Stimulated activated CD4-positive, alpha-beta T cell treated with anti-CD3 and anti-CD28 coated beads, Interleukin-15, amount 100 ng/mL, for 48 hours (primary cell): ENCODE measurements at regions not wholly inside any gene's neighbourhood (a gene's known extent, or its start where the extent isn't known, plus 50 kb on each side); places are given as distances from the start of the nearest gene placed in this dataset.
"Not testable (repeated sequence)": the region's sequence is repeated elsewhere in the genome, so short reads cannot be mapped to it uniquely, and the experiment has no call there.

Source experiments
- DNase-seq, 2 donors: peaks; one replicate each; pipeline ENCODE4 v3.0.0-alpha.2; 2020; ENCODE audit warnings: low read depth in 2 of 2

GRCh38 chr1:232579958-232580941 is 49.7 kb downstream of the SIPA1L2 start:
- DNase-seq = peak in 1 of 2 donors; percentile 8

GRCh38 chr1:232579466-232579865 is 50.5 kb downstream of the SIPA1L2 start:
- DNase-seq = no peak

- DNase-seq = no peak
Observed at GRCh38 chr1:232578651-232579195, 51.2 kb downstream of the SIPA1L2 start.

DNA sequence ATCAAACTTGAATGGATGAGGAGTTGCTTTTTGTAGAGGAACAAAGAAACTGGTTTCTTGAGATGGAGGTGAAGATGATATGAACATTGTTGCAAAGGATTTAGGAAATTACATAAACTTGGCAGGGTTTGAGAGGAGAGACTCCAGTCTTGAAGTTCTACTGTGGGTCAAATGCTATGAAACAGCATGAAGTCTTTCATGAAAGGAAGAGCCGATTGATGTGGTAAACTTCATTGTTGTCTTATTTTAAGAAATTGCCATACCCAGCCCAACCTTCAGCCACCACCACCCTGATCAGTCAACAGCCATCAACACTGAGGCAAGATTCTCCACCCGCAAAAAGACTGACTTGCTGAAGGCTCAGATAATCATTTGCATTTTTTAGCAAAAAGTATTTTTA is 52.2 kb downstream of the SIPA1L2 start:
- no peak for DNase-seq

GRCh38 chr1:232576537-232576936 is 53.4 kb downstream of the SIPA1L2 start:
- no peak for DNase-seq

DNA sequence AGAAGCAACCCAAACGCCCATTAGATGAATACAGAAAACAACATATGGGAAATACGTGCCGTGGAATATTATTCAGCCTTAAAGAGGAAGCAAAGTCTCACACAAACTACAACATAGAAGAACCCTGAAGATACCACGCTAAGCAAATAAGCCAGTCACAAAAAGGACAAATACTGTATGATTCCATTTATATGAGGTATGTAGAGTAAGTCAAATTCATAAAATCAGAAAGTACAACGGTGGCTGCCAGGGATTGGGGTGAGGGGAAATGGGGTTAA is 54.2 kb downstream of the SIPA1L2 start:
- no peak for DNase-seq

- no peak for DNase-seq
Observed at GRCh38 chr1:232574889-232575762, 54.8 kb downstream of the SIPA1L2 start.

DNA sequence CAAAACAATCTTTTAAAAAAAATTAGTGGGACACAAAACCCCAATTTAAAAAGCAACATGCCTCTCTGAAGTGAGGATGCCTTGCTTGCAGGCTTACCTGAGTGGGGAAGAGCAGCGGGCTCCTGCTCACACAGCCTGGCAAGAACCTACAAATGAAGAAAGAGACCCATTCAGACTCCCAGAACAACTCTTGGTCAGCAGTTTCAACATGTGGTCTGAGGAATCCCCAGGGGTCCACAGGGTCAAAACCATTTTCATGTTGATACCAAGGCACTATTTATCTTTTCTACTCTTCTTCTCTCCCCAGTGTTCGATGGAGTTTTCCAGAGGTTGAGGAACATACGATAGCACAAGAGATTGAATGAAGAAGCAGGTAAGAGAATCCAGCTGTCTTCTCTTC is 55.9 kb downstream of the SIPA1L2 start:
- DNase-seq = no peak

DNA sequence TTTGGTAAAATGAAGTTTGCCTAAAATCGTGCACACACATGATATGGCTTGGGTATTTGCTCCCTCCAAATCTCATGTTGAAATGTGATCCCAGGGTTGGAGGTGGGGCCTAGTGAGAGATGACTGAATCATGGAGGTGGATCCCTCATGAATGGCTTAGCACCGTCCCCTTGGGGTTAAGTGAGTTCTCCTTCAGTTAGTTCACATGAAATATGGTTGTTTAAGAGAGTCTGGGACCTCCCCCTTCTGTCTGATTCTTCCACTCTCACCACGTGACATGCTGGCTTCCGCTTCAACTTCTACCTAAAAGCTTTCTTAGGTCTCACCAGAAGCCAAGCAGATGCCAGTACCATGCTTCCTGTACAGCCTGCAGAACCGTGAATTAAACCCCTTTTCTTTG is 58.4 kb downstream of the SIPA1L2 start:
- DNase-seq = no peak

GRCh38 chr1:232570007-232570406 is 59.9 kb downstream of the SIPA1L2 start:
- DNase-seq = no peak

- DNase-seq = not testable (repeated sequence)
Observed at GRCh38 chr1:232569554-232569921, 60.4 kb downstream of the SIPA1L2 start.

DNA sequence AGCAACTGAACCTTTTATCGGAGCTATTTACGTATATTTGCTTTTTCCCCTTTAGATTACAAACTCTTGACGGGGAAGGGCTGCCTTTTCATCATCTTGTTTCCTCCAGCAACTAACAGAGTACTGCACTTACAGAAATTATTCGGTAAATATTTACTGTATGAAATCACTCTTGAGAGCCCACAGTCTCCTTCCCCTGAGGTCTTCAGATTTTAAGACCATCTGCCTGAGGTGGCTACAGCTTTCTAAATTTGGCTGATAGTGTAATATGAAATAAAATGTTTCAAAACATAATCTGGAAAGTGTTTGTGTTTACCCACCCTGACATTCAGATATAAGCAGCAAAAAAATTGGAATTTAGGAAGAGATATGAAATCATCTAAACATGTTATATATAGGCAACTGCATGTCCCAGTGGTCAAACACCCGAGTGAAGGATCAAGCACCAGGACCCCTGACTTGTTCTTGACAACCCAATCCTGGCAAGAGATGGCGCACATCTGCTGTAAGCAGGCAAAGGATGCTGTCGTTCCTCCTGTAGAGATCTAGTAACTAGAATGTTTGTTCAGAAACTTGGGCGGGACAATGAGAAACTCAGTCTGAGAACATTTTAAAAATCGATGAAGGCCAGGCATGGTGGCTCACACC is 60.9 kb downstream of the SIPA1L2 start:
- DNase-seq = no peak

DNA sequence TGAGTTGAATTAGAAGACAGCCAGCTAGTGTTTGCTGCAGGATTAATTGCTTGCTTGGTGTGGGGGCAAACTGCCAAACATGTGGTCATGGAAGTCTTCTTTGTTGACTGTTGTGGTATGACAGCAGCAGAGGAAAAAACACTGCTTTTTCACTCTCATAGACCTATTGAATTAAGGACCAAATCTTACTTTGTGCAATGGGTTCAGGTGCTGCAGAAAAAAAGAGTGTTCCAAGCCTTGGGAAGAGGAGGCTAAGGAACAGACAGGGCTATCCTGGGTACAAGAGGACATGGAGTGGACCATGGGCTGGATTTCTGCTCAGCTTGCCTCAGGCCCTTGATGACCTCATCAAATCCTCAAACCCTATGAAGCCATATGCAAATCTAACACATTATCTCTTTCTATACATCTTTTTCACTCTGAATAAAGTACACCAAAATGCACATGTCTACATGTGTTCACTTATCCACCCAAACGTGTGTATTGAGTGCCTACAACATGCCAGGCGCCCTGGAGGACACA is 61.5 kb downstream of the SIPA1L2 start:
- DNase-seq = no peak

DNA sequence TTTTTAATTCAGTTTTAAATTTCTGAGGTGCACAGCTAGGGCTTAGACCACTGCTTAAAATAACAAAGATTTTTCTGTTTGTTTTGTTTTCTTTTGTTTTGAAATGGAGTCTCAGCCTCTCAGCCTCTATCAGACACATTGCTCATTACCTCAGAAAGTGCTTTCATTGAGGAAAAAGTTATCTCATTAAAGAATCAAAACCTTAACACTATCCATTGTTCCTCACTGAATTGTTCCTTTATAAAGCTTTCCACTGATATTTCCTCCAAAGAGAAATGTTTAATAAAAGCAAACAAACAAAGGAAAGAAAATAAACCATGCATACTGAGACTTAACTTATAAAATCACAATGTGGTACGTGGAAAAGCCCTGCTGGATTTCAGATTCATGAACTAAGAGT is 63.8 kb downstream of the SIPA1L2 start:
- DNase-seq = no peak

DNA sequence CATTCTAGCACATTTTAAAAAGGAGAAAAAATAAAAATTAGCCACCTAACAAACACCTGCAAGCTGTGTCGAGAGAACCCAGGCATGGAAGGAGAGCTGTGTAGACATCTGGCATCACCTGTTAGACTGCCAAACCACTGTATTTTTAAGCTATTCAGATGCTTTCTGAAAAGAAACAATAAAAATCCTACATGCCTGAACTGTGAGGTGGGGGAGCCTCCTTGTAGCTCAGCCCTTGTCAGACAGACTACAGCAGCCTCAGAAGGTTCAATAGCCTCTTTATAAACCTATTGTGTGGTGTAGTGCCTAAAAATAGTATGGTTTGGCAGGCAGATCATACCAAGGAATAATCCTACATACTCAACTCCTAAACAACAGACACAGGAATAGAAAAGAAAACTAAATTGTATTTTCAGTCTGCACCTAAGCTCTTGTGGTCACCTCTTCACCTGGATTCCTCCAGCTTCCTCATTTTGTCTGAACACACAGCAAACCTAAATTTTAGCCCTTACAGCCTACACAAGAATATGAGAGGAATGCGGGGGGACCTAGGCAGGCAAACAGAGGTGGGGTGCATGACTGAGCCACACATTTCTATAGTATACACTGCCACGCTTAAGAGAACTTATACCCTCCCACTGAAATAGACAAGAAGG is 67.0 kb downstream of the SIPA1L2 start:
- no peak for DNase-seq

DNA sequence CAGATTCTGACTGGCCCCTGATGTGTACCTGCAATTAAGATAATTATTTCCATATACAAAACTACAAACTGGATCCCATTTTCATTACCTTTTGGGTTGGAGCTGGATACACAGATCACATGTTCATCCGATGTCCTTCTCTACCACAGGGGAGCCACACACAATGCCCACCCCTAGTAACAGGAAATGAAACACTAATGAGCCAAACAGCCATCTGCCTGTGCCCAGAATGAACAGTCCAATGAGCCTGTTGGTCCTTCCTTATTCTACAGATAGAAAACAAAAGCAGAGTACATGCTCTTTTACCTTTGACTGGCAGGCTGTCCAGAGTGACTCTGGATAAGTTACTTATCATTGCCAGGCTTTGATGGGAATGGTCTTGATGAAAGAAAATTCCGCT is 68.6 kb downstream of the SIPA1L2 start:
- DNase-seq = no peak

DNA sequence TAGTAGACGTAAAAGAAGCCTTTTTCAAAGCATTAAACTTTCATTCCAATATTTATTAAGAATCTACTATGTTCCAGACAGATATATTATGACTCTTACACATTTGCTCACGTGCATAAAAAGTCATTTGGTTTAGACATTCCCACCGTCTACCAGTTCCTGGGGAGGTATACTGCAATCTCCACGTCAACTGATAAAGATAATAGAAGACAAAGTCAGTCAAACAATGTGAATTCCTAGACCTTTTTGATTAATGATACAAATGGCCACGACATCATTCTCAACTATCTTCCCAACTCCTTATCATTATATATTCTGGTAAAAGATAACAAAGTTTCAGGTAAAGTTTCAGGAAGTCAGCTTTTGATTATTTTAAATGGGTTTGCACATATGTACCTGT is 69.0 kb downstream of the SIPA1L2 start:
- no peak for DNase-seq

DNA sequence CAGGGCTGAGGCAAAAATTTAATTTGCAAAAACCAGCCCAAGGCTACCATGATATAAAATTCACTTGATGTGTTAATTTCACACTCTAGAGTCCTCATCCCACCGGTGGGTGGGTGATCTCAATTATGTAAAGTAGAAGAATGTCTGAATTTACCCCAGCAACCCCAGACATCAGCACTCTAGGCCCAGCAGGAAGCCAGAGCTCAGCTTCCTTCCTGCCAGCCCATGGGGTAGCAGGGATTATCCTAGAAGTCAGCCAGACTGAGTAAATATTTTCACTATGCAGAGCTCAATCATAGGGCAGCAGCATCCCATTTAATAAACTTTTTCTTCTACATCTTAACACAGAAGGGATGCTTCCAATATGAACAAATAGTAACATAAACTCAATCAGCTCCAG is 71.0 kb downstream of the SIPA1L2 start:
- DNase-seq = no peak

DNA sequence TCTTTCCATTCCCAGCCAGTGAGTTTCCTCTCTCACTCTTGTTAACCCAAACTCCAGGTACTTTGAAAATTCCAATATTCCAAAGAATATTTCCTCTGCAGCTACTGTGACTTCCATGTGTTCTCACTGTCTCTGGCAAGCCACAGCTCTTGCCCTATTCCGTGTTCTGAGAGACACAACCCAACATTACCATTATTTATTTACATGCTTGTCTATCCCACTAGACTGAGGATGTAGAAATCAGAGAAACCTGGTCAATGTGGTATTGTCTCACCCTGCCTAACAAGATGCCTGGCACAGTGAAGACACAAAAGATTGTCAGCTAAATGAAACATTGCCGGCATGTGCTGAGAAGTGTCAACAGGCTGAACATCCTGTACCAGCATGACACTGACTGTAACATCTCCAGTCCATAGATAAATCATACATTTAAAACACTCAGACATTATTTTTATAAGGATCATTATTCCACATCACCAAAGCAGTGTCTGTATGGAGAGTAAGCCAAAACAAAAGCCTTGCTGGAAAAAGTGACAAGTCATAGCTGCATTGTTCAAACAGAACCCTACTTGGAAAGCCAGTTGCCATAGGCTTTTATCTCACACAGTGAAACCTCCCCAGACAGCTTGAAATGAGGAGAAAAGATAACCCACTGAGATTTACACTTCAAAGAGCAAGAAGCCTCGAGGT is 72.3 kb downstream of the SIPA1L2 start:
- DNase-seq = no peak

DNA sequence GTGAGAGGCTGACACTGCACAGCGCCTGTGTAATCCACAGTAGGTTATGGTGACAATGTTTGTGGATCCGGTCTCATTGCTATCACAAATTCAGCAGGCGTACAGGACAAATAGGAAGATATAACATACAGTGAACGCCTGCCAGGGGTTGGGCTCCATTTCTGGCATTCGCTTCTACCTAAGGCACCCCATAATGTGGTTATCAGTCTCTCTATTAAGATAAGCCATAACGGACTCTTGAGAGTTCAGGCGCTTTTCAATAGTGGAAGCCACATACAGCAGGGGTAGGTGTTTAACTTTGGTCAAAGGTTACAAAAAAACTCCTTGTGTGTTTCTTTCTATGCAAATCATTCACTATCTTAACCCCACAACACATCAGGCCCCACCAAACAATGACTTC is 72.8 kb downstream of the SIPA1L2 start:
- no peak for DNase-seq

GRCh38 chr1:232556351-232556750 is 73.6 kb downstream of the SIPA1L2 start:
- no peak for DNase-seq
